ENCODE measurements at regions not wholly inside any gene's neighbourhood (a gene's known extent, or its start where the extent isn't known, plus 50 kb on each side); places are given as distances from the start of the nearest gene placed in this dataset.

- Histone ChIP-seq H3K27ac (ENCODE audit: control insufficient read depth, insufficient read depth) (no peak overlapping the region), H3K79me2 (ENCODE audit: control insufficient read depth, insufficient read depth, low read length) (no peaks in the 10 kb centered on the region), H3K27me3 (replicated peaks in 1 of 2; ENCODE audit: control insufficient read depth in 2 of 2, insufficient read depth in 2 of 2, low read length in 1 of 2) (no peaks in the 10 kb centered on the region), H3K4me2 (ENCODE audit: control insufficient read depth, insufficient read depth) (no peak overlapping the region), H3K9ac (ENCODE audit: control insufficient read depth, insufficient read depth, low read length) (no peak overlapping the region), H3K9me3 (replicated peaks; ENCODE audit: control insufficient read depth, insufficient read depth, low read length) (no peaks in the 10 kb centered on the region), H4K20me1 (ENCODE audit: control insufficient read depth, insufficient read depth) (no peaks in the 10 kb centered on the region), H3K36me3 (ENCODE audit: control insufficient read depth in 2 of 2, insufficient read depth in 2 of 2, low read length in 1 of 2) (no peaks in the 10 kb centered on the region), H3K4me1 (ENCODE audit: control insufficient read depth, insufficient read depth, low read length) (no peaks in the 10 kb centered on the region), H3K4me3 (no peak overlapping the region), H2AFZ (ENCODE audit: control insufficient read depth, low read depth, low read length) (no peak overlapping the region)
- intact Hi-C loops (cut with micrococcal nuclease; ENCODE audit: unreplicated experiment) (no loop called here), in situ Hi-C loops (cut with MboI) (no loop called here)
- RAD21 ChIA-PET (ENCODE audit: unreplicated experiment), result interaction anchor here (1.0 kb wide), 1 partner anchor 50 kb away, joined by 3 read pairs; no protein-coding TSS in a partner anchor
- ATAC-seq (peak; percentile 91), FAIRE-seq (no peak), DNase-seq (ENCODE audit: low read depth, low spot score) (no peak)
- POLR2A ChIA-PET, result no interaction called here
- WGBS (ENCODE audit: insufficient coverage, insufficient replicate concordance, low lambda C conversion rate, missing lambda C conversion rate), result 9% methylated on average over 5 of the region's 5 CpGs
- SMC1A ChIA-PET (ENCODE audit: uncharacterized antibody, unreplicated experiment), result interaction anchor here (0.7 kb wide), 1 partner anchor 287 kb away, joined by 3 read pairs; no protein-coding TSS in a partner anchor
- CTCF ChIA-PET, result interaction anchor here (0.6 kb wide), 1 partner anchor 411 kb away, joined by 3 read pairs; no protein-coding TSS in a partner anchor
- BruUV-seq (replicated peaks), result no TSS peak
- TF ChIP-seq MYB (IDR thresholded peaks at IDR 0.05; ENCODE audit: borderline replicate concordance, low read depth, low read length) (no peak), NR2C2 (IDR thresholded peaks at IDR 0.05; ENCODE audit: borderline replicate concordance, control insufficient read depth, insufficient read length, low read depth) (no peak), CHD2 (IDR thresholded peaks at IDR 0.05; ENCODE audit: borderline replicate concordance, low read depth, low read length) (no peak), ZBTB4 (CRISPR knock-in tag; IDR thresholded peaks at IDR 0.05) (no peak), RUNX3 (IDR thresholded peaks at IDR 0.05; ENCODE audit: low read length) (no peak), HCFC1 (IDR thresholded peaks at IDR 0.05; ENCODE audit: low read length) (no peak), KAT2A (conservative IDR thresholded peaks at IDR 0.05; ENCODE audit: control insufficient read depth, low read depth, low read length) (no peak), CBFB (IDR thresholded peaks at IDR 0.05; ENCODE audit: low read depth) (no peak), NBN (IDR thresholded peaks at IDR 0.05) (no peak), NR2C1 (IDR thresholded peaks at IDR 0.05) (no peak), RELA (IDR thresholded peaks at IDR 0.05; ENCODE audit: borderline replicate concordance, partially characterized antibody) (no peak), TCF3 (IDR thresholded peaks at IDR 0.05; ENCODE audit: borderline replicate concordance, insufficient read depth, low read depth, low read length) (no peak), SMC3 (IDR thresholded peaks at IDR 0.05; ENCODE audit: borderline replicate concordance, low read length) (peak; percentile 24; the same call in 1 of the 2 replicates), RAD21 (IDR thresholded peaks at IDR 0.05; ENCODE audit: insufficient read depth, low read depth, low read length) (peak; percentile 19; the same call in 1 of the 2 replicates), IRF3 (IDR thresholded peaks at IDR 0.05) (no peak)
- TF ChIP-seq, protein P1, sequence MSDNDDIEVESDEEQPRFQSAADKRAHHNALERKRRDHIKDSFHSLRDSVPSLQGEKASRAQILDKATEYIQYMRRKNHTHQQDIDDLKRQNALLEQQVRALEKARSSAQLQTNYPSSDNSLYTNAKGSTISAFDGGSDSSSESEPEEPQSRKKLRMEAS (IDR thresholded peaks at IDR 0.05; ENCODE audit: low read depth, low read length), result no peak
- TF ChIP-seq, protein P2, sequence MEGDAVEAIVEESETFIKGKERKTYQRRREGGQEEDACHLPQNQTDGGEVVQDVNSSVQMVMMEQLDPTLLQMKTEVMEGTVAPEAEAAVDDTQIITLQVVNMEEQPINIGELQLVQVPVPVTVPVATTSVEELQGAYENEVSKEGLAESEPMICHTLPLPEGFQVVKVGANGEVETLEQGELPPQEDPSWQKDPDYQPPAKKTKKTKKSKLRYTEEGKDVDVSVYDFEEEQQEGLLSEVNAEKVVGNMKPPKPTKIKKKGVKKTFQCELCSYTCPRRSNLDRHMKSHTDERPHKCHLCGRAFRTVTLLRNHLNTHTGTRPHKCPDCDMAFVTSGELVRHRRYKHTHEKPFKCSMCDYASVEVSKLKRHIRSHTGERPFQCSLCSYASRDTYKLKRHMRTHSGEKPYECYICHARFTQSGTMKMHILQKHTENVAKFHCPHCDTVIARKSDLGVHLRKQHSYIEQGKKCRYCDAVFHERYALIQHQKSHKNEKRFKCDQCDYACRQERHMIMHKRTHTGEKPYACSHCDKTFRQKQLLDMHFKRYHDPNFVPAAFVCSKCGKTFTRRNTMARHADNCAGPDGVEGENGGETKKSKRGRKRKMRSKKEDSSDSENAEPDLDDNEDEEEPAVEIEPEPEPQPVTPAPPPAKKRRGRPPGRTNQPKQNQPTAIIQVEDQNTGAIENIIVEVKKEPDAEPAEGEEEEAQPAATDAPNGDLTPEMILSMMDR (IDR thresholded peaks at IDR 0.05 in 2 of 3, conservative IDR thresholded peaks at IDR 0.05 in 1 of 3; ENCODE audit: control insufficient read depth in 2 of 3, extremely low read depth in 1 of 3, insufficient read depth in 1 of 3, low read depth in 3 of 3, low read length in 3 of 3), result peak in 2 of 3 experiments; percentile 35; a peak in 1 of 6 replicates
These were observed 473.5 kb downstream of the MAT2B start for GRCh38 chr5:163978897-163979296.

Data from GM12878 (cell line).